ENCODE measurements at regions not wholly inside any gene's neighbourhood (a gene's known extent, or its start where the extent isn't known, plus 50 kb on each side); places are given as distances from the start of the nearest gene placed in this dataset.

GRCh38 chr16:54443839-54444238, 157.3 kb upstream of the IRX3 start:
- no peak overlapping the region for H2AK5ac ChIP-seq (ENCODE audit: low read length, severe bottlenecking)
- H2AFZ ChIP-seq (ENCODE audit: low read depth, low read length) = no peak overlapping the region
- no peak overlapping the region for H4K91ac ChIP-seq (ENCODE audit: low read length)
- H3K4me1 ChIP-seq (ENCODE audit: control insufficient read depth, insufficient read depth, low read depth, low read length) = peaks cover 23% of the 10 kb centered on the region
- no peaks in the 10 kb centered on the region for H3K79me1 ChIP-seq (replicated peaks; ENCODE audit: low read length, poor library complexity, severe bottlenecking)
- H2BK5ac ChIP-seq (ENCODE audit: low read depth, low read length, poor library complexity, severe bottlenecking) = no peak overlapping the region
- no peak overlapping the region for H3K27ac ChIP-seq (ENCODE audit: low read length, poor library complexity, severe bottlenecking)
- no peak for DNase-seq
- H3K27me3 ChIP-seq (ENCODE audit: control insufficient read depth in 1 of 2, insufficient read depth in 1 of 2, low read length in 2 of 2) = peaks cover 0 to 51% of the 10 kb centered on the region in 2 experiments
- no peaks in the 10 kb centered on the region for H3K36me3 ChIP-seq (ENCODE audit: control insufficient read depth in 1 of 2, insufficient read depth in 2 of 2, low read depth in 1 of 2, low read length in 2 of 2)
- no peak overlapping the region for H3K18ac ChIP-seq (ENCODE audit: low read depth in 1 of 2, low read length in 2 of 2)
- H3K23ac ChIP-seq (ENCODE audit: low read length in 2 of 2) = no peak overlapping the region
- peaks cover 17% of the 10 kb centered on the region for H3K9me3 ChIP-seq (ENCODE audit: control insufficient read depth, low read length)
- no peak overlapping the region for H2BK12ac ChIP-seq (ENCODE audit: low read length in 2 of 2)
- H3K4ac ChIP-seq (ENCODE audit: low read depth in 1 of 2, low read length in 2 of 2) = no peak overlapping the region
- no peak overlapping the region for H2BK15ac ChIP-seq (ENCODE audit: low read depth, poor library complexity, severe bottlenecking)
- WGBS = 100% methylated on average over 1 of the region's 1 CpG
- H3K4me3 ChIP-seq (ENCODE audit: insufficient read depth in 1 of 2, low read depth in 1 of 2, low read length in 2 of 2) = no peak overlapping the region
- no peak overlapping the region for H2BK120ac ChIP-seq (ENCODE audit: low read depth, low read length)
- H3K4me2 ChIP-seq (ENCODE audit: low read length, poor library complexity, severe bottlenecking) = no peak overlapping the region
- no peak overlapping the region for H4K8ac ChIP-seq (ENCODE audit: low read length)
- H3K9ac ChIP-seq (ENCODE audit: low read length) = no peak overlapping the region
- no peak overlapping the region for H3K14ac ChIP-seq (ENCODE audit: low read length in 2 of 2)

GRCh38 chr16:54443352-54443751, 156.8 kb upstream of the IRX3 start:
- no peak overlapping the region for H3K14ac ChIP-seq (ENCODE audit: low read length in 2 of 2)
- H3K9ac ChIP-seq (ENCODE audit: low read length) = no peak overlapping the region
- no peak overlapping the region for H3K23ac ChIP-seq (ENCODE audit: low read length in 2 of 2)
- no peak for DNase-seq
- no peak overlapping the region for H2BK12ac ChIP-seq (ENCODE audit: low read length in 2 of 2)
- H2BK15ac ChIP-seq (ENCODE audit: low read depth, poor library complexity, severe bottlenecking) = no peak overlapping the region
- no peak overlapping the region for H3K27ac ChIP-seq (ENCODE audit: low read length, poor library complexity, severe bottlenecking)
- H3K79me1 ChIP-seq (replicated peaks; ENCODE audit: low read length, poor library complexity, severe bottlenecking) = no peaks in the 10 kb centered on the region
- H2BK5ac ChIP-seq (ENCODE audit: low read depth, low read length, poor library complexity, severe bottlenecking) = no peak overlapping the region
- no peak overlapping the region for H3K4me3 ChIP-seq (ENCODE audit: insufficient read depth in 1 of 2, low read depth in 1 of 2, low read length in 2 of 2)
- no peak overlapping the region for H4K91ac ChIP-seq (ENCODE audit: low read length)
- H2AFZ ChIP-seq (ENCODE audit: low read depth, low read length) = no peak overlapping the region
- H3K18ac ChIP-seq (ENCODE audit: low read depth in 1 of 2, low read length in 2 of 2) = no peak overlapping the region
- no peak overlapping the region for H2BK120ac ChIP-seq (ENCODE audit: low read depth, low read length)
- peaks cover 0 to 56% of the 10 kb centered on the region in 2 experiments for H3K27me3 ChIP-seq (ENCODE audit: control insufficient read depth in 1 of 2, insufficient read depth in 1 of 2, low read length in 2 of 2)
- H2AK5ac ChIP-seq (ENCODE audit: low read length, severe bottlenecking) = no peak overlapping the region
- no peak overlapping the region for H3K4ac ChIP-seq (ENCODE audit: low read depth in 1 of 2, low read length in 2 of 2)
- H4K8ac ChIP-seq (ENCODE audit: low read length) = no peak overlapping the region
- peaks cover 22% of the 10 kb centered on the region for H3K9me3 ChIP-seq (ENCODE audit: control insufficient read depth, low read length)
- H3K4me2 ChIP-seq (ENCODE audit: low read length, poor library complexity, severe bottlenecking) = no peak overlapping the region
- H3K4me1 ChIP-seq (ENCODE audit: control insufficient read depth, insufficient read depth, low read depth, low read length) = peaks cover 20% of the 10 kb centered on the region
- H3K36me3 ChIP-seq (ENCODE audit: control insufficient read depth in 1 of 2, insufficient read depth in 2 of 2, low read depth in 1 of 2, low read length in 2 of 2) = no peaks in the 10 kb centered on the region

- Histone ChIP-seq H3K4me1 (ENCODE audit: control insufficient read depth, insufficient read depth, low read depth, low read length) (peaks cover 16% of the 10 kb centered on the region), H3K18ac (ENCODE audit: low read depth in 1 of 2, low read length in 2 of 2) (no peak overlapping the region), H3K4me2 (ENCODE audit: low read length, poor library complexity, severe bottlenecking) (no peak overlapping the region), H3K4me3 (ENCODE audit: insufficient read depth in 1 of 2, low read depth in 1 of 2, low read length in 2 of 2) (no peak overlapping the region), H3K27me3 (ENCODE audit: control insufficient read depth in 1 of 2, insufficient read depth in 1 of 2, low read length in 2 of 2) (peaks cover 0 to 61% of the 10 kb centered on the region in 2 experiments), H3K14ac (ENCODE audit: low read length in 2 of 2) (no peak overlapping the region), H3K9me3 (ENCODE audit: control insufficient read depth, low read length) (peaks cover 27% of the 10 kb centered on the region), H2AK5ac (ENCODE audit: low read length, severe bottlenecking) (no peak overlapping the region), H3K9ac (ENCODE audit: low read length) (no peak overlapping the region), H2BK12ac (ENCODE audit: low read length in 2 of 2) (no peak overlapping the region), H4K8ac (ENCODE audit: low read length) (no peak overlapping the region), H3K4ac (ENCODE audit: low read depth in 1 of 2, low read length in 2 of 2) (no peak overlapping the region), H3K36me3 (ENCODE audit: control insufficient read depth in 1 of 2, insufficient read depth in 2 of 2, low read depth in 1 of 2, low read length in 2 of 2) (no peaks in the 10 kb centered on the region), H2BK15ac (ENCODE audit: low read depth, poor library complexity, severe bottlenecking) (no peak overlapping the region), H3K23ac (ENCODE audit: low read length in 2 of 2) (no peak overlapping the region), H4K91ac (ENCODE audit: low read length) (no peak overlapping the region), H2AFZ (ENCODE audit: low read depth, low read length) (no peak overlapping the region), H2BK5ac (ENCODE audit: low read depth, low read length, poor library complexity, severe bottlenecking) (no peak overlapping the region), H3K27ac (ENCODE audit: low read length, poor library complexity, severe bottlenecking) (no peak overlapping the region), H3K79me1 (replicated peaks; ENCODE audit: low read length, poor library complexity, severe bottlenecking) (no peaks in the 10 kb centered on the region), H2BK120ac (ENCODE audit: low read depth, low read length) (no peak overlapping the region)
- no peak for DNase-seq
- 80% methylated on average over 5 of the region's 5 CpGs for WGBS
Observed at GRCh38 chr16:54442864-54443263, 156.3 kb upstream of the IRX3 start.

GRCh38 chr16:54438469-54438868, 151.9 kb upstream of the IRX3 start:
- Histone ChIP-seq H3K4ac (ENCODE audit: low read depth in 1 of 2, low read length in 2 of 2) (no peak overlapping the region), H2BK12ac (ENCODE audit: low read length in 2 of 2) (no peak overlapping the region), H3K4me1 (ENCODE audit: control insufficient read depth, insufficient read depth, low read depth, low read length) (no peaks in the 10 kb centered on the region), H3K36me3 (ENCODE audit: control insufficient read depth in 1 of 2, insufficient read depth in 2 of 2, low read depth in 1 of 2, low read length in 2 of 2) (no peaks in the 10 kb centered on the region), H3K27ac (ENCODE audit: low read length, poor library complexity, severe bottlenecking) (no peak overlapping the region), H2AFZ (ENCODE audit: low read depth, low read length) (no peak overlapping the region), H2BK5ac (ENCODE audit: low read depth, low read length, poor library complexity, severe bottlenecking) (no peak overlapping the region), H3K23ac (ENCODE audit: low read length in 2 of 2) (no peak overlapping the region), H2BK15ac (ENCODE audit: low read depth, poor library complexity, severe bottlenecking) (no peak overlapping the region), H3K9ac (ENCODE audit: low read length) (no peak overlapping the region), H4K8ac (ENCODE audit: low read length) (no peak overlapping the region), H3K9me3 (ENCODE audit: control insufficient read depth, low read length) (peaks cover 22% of the 10 kb centered on the region), H4K91ac (ENCODE audit: low read length) (no peak overlapping the region), H2AK5ac (ENCODE audit: low read length, severe bottlenecking) (no peak overlapping the region), H3K79me1 (replicated peaks; ENCODE audit: low read length, poor library complexity, severe bottlenecking) (no peaks in the 10 kb centered on the region), H2BK120ac (ENCODE audit: low read depth, low read length) (no peak overlapping the region), H3K14ac (ENCODE audit: low read length in 2 of 2) (no peak overlapping the region), H3K4me3 (ENCODE audit: insufficient read depth in 1 of 2, low read depth in 1 of 2, low read length in 2 of 2) (no peak overlapping the region), H3K18ac (ENCODE audit: low read depth in 1 of 2, low read length in 2 of 2) (no peak overlapping the region), H3K27me3 (ENCODE audit: control insufficient read depth in 1 of 2, insufficient read depth in 1 of 2, low read length in 2 of 2) (peaks cover 0 to 65% of the 10 kb centered on the region in 2 experiments), H3K4me2 (ENCODE audit: low read length, poor library complexity, severe bottlenecking) (no peak overlapping the region)
- 85% methylated on average over 3 of the region's 3 CpGs for WGBS
- DNase-seq = no peak
